Left lung (tissue), 4 donors: ENCODE measurements at regions not wholly inside any gene's neighbourhood (a gene's known extent, or its start where the extent isn't known, plus 50 kb on each side); places are given as distances from the start of the nearest gene placed in this dataset.
"Not testable (repeated sequence)": the region's sequence is repeated elsewhere in the genome, so short reads cannot be mapped to it uniquely, and the experiment has no call there.

Experiments used
- ATAC-seq: fragments of 200-7000 bp; cut with Tn5 transposase; one replicate; pipeline ENCODE4 v1.9.1; 2020; ENCODE audit warnings: moderate library complexity
- DNase-seq, 4 donors: peaks; one replicate each; pipeline ENCODE4 v3.0.0-alpha.2; 2013 to 2020
- H3K27ac ChIP-seq, 2 donors: fragments of 200-600 bp; sonication (generic) in 1 of 2; one replicate each; pipeline versions ENCODE4 v1.5.0 to v1.8.0; 2020 to 2021
- H3K27me3 ChIP-seq, 2 donors: fragments of 200-600 bp; sonication (generic) in 1 of 2; one replicate each; pipeline versions ENCODE4 v1.5.0 to v1.8.0; 2020 to 2021
- H3K36me3 ChIP-seq, 2 donors: fragments of 200-600 bp; sonication (generic) in 1 of 2; one replicate each; pipeline versions ENCODE4 v1.5.0 to v1.8.0; 2020 to 2021
- H3K4me1 ChIP-seq, 2 donors: fragments of 200-600 bp; one replicate each; pipeline ENCODE4 v1.8.0; 2021
- H3K4me3 ChIP-seq, 2 donors: fragments of 200-600 bp; sonication (generic) in 1 of 2; one replicate each; pipeline versions ENCODE4 v1.5.0 to v1.8.0; 2020 to 2021; ENCODE audit warnings: mild to moderate bottlenecking in 1 of 2
- H3K9me3 ChIP-seq, 2 donors: fragments of 200-600 bp; sonication (generic) in 1 of 2; one replicate each; pipeline versions ENCODE4 v1.5.0 to v1.8.0; 2020 to 2021
- intact Hi-C, 2 donors: fragments of 100-400 bp; cut with DNase I; formaldehyde crosslinking; loops; one replicate each; pipeline versions ENCODE4 v1.11.2 to v1.14.2; 2022
- TF ChIP-seq, protein P1 (sequence below), 2 donors: fragments of 200-600 bp; sonication (generic) in 1 of 2; IDR thresholded peaks; one replicate each; pipeline versions ENCODE4 v1.5.0 to v1.8.0; 2021; ENCODE audit warnings: antibody characterized with exemption in 2 of 2
- donor health status: DM: no; HTN: yes; CAD: no.
- donor health status: DM: no; HTN: no; CAD: no.

GRCh38 chr3:153551536-153552285, 389.7 kb downstream of the RAP2B start:
- intact Hi-C loops: no loop called here
- no peak for ATAC-seq

DNA sequence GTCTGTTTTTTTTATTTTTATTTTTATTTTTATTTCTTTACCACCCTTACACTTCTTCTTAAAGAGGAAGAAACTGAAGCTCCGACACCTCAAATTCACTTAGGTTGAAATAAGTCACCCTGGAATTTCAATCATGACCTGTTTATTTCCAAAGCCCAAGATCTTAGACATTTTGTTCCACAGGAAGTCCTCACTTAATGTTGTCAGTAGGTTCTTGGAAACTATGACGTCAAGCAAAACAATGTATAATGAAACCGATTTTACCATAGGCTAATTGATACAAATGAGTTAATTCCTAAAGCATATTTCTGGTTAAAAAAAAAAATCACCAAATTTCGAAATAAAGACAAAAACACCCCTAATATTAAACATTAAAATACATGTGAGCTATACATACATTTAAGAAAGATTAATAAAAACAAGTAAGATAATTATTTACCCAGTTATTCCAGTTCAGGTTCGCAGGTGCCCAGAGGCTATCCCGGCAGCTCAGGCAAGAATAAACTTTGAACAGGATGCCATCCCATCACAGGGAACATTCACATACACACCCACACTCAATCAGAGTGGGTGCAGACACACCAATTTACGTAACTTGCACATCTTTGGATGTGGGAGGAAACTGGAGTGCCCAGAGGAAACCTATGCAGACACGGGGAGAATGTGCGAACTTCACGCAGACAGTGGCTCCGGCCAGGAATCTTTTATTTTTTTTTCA, 391.0 kb downstream of the RAP2B start:
- Histone ChIP-seq H3K36me3 (no peaks in the 10 kb centered on the region), H3K27me3 (no peaks in the 10 kb centered on the region), H3K4me1 (no peaks in the 10 kb centered on the region), H3K27ac (no peak overlapping the region), H3K4me3 (no peak overlapping the region), H3K9me3 (peaks cover 0 to 7% of the 10 kb centered on the region in 2 donors)
- no peak for ATAC-seq
- DNase-seq: no peak
- intact Hi-C loops: no loop called here
- TF ChIP-seq, protein P1, sequence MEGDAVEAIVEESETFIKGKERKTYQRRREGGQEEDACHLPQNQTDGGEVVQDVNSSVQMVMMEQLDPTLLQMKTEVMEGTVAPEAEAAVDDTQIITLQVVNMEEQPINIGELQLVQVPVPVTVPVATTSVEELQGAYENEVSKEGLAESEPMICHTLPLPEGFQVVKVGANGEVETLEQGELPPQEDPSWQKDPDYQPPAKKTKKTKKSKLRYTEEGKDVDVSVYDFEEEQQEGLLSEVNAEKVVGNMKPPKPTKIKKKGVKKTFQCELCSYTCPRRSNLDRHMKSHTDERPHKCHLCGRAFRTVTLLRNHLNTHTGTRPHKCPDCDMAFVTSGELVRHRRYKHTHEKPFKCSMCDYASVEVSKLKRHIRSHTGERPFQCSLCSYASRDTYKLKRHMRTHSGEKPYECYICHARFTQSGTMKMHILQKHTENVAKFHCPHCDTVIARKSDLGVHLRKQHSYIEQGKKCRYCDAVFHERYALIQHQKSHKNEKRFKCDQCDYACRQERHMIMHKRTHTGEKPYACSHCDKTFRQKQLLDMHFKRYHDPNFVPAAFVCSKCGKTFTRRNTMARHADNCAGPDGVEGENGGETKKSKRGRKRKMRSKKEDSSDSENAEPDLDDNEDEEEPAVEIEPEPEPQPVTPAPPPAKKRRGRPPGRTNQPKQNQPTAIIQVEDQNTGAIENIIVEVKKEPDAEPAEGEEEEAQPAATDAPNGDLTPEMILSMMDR (IDR thresholded peaks at IDR 0.05): no peak

More at GRCh38 chr3:153551536-153552285, 389.7 kb downstream of the RAP2B start:
- Histone ChIP-seq H3K9me3 (no peaks in the 10 kb centered on the region), H3K27ac (no peak overlapping the region), H3K36me3 (no peaks in the 10 kb centered on the region), H3K27me3 (no peaks in the 10 kb centered on the region), H3K4me3 (no peak overlapping the region), H3K4me1 (no peaks in the 10 kb centered on the region)
- DNase-seq: peak in 2 of 4 donors; percentile 47 to 66
- TF ChIP-seq, protein P1 (IDR thresholded peaks at IDR 0.05): no peak

DNA sequence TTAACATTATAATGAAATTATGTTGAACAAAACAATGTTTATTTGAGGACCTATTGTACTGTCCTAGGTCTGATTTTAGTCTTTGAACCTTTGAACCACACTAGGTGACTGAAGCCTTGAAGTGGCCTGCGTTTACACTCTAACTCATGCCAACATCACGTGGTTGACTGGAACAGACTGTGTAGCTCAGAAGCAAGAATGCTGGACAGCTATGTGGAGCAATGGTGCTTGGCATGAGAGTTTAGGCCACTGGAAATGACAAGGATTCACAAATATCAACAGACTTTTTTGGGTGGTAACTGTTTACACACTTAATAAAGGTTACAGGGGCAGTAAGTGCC, 391.5 kb downstream of the RAP2B start:
- no peak overlapping the region for H3K27ac ChIP-seq
- intact Hi-C loops: no loop called here
- H3K27me3 ChIP-seq: no peaks in the 10 kb centered on the region
- no peaks in the 10 kb centered on the region for H3K4me1 ChIP-seq
- no peak for DNase-seq
- peaks cover 0 to 12% of the 10 kb centered on the region in 2 donors for H3K9me3 ChIP-seq
- ATAC-seq: peak; percentile 33
- TF ChIP-seq, protein P1 (IDR thresholded peaks at IDR 0.05): no peak
- no peaks in the 10 kb centered on the region for H3K36me3 ChIP-seq
- no peak overlapping the region for H3K4me3 ChIP-seq

DNA sequence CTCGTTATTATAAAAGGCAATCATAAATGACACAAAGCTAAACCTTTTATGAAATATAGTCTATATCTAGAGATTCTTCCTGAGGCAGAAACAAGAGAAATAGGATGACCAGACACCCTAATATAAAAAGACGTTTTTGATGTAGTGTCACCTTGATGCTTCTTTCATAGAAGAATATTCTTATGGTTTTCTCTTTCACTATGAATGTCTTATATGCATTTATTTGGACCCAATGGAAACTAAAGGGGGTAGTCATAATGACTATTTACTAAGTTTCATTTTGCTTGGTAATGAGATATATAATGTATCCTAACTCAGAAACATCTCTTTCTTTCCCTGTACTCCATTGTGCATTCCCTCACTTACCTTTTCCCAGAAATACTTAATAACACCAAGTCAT, 393.9 kb downstream of the RAP2B start:
- Histone ChIP-seq H3K36me3 (no peaks in the 10 kb centered on the region), H3K27me3 (no peaks in the 10 kb centered on the region), H3K4me3 (no peak overlapping the region), H3K27ac (no peak overlapping the region), H3K9me3 (peaks cover 0 to 35% of the 10 kb centered on the region in 2 donors), H3K4me1 (no peaks in the 10 kb centered on the region)
- intact Hi-C loops: no loop called here
- TF ChIP-seq, protein P1 (IDR thresholded peaks at IDR 0.05): no peak
- no peak for DNase-seq
- ATAC-seq: no peak

DNA sequence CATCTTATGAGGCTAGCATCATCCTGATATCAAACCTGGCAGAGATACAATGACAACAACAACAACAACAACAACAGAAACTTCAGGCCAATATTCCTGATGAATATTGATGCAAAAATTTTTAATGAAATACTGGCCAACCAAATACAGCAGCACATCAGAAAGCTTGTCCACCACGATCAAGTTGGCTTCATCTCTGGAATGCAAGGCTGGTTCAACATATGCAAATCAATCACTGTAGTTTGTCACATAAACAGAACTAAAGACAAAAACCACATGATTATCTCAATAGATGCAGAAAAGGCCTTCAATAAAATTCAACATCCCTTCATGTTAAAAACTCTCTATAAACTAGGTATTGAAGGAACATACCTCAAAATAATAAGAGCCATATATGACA, 397.3 kb downstream of the RAP2B start:
- H3K4me3 ChIP-seq, intact Hi-C loops, H3K27me3 ChIP-seq, H3K4me1 ChIP-seq, DNase-seq, H3K27ac ChIP-seq, ATAC-seq, H3K36me3 ChIP-seq: not testable (repeated sequence)
- peaks cover 7 to 70% of the 10 kb centered on the region in 2 donors for H3K9me3 ChIP-seq
